ACC112 (cell line): ENCODE measurements at regions not wholly inside any gene's neighbourhood (a gene's known extent, or its start where the extent isn't known, plus 50 kb on each side); places are given as distances from the start of the nearest gene placed in this dataset.

Experiments used
- H2AFZ ChIP-seq: fragments of 200-600 bp; sonication (generic); one replicate; pipeline ENCODE4 v1.6.0; 2017; ENCODE audit warnings: antibody characterized with exemption, low read length; ENCODE audit not compliant: unreplicated experiment
- H3K27ac ChIP-seq: fragments of 200-600 bp; sonication (generic); 2 replicates; pipeline ENCODE4 v1.5.1; 2014; ENCODE audit warnings: low read depth, mild to moderate bottlenecking, antibody characterized with exemption, low read length, moderate library complexity
- H3K27me3 ChIP-seq: fragments of 200-600 bp; sonication (generic); 2 replicates; pipeline ENCODE4 v1.6.1; 2014; ENCODE audit warnings: mild to moderate bottlenecking, antibody characterized with exemption, low read length, moderate library complexity, mixed read lengths; ENCODE audit not compliant: insufficient read depth
- H3K36me3 ChIP-seq: fragments of 200-600 bp; sonication (generic); 2 replicates; pipeline ENCODE4 v1.6.1; 2016; ENCODE audit warnings: mild to moderate bottlenecking, antibody characterized with exemption, low read length, moderate library complexity, mixed read lengths; ENCODE audit not compliant: insufficient read depth
- H3K4me1 ChIP-seq: fragments of 200-600 bp; sonication (generic); one replicate; pipeline ENCODE4 v1.6.1; 2016; ENCODE audit warnings: low read length, mixed read lengths; ENCODE audit not compliant: insufficient read depth, unreplicated experiment, control insufficient read depth
- H3K4me3 ChIP-seq: fragments of 200-600 bp; sonication (generic); 2 replicates; pipeline ENCODE4 v1.5.1; 2014; ENCODE audit warnings: mild to moderate bottlenecking, low read depth, low read length
- H3K79me2 ChIP-seq: fragments of 200-600 bp; sonication (generic); one replicate; pipeline ENCODE4 v1.6.0; 2016; ENCODE audit warnings: low read length; ENCODE audit not compliant: control insufficient read depth, unreplicated experiment, insufficient read depth

DNA sequence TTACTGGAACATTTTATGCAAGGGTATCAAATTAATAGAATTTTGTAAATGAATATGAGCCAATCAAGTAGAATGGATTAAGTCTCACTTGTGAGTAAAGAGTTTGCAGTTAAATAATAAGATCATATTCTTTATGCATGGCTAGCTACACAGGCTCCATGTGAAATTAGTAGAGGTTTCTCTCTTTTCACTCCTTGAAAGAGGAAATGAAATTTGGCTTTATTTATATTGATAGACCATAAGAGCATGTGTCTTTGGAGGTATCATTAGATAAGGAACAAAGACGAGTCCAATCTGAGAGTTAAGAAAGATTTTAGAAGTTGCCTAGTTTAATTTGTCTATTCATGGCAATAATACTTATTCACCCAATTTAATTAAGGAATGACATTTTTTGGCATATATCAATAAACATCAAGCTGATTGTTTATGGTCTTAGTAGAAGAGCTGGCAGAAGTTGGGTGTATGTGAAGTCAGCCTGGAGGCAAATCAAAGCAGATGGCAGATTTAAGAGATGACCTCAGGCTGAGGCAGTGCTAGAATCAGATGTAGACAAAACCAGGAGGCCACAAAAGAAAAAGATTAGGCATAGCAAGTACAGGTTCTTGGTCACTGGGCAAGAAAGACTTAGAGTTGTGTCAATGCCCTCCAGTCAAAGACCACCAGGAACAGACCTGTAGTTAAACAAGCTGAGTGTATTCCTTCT, 406.5 kb upstream of the ARHGEF26 start:
- H3K4me1 ChIP-seq = no peaks in the 10 kb centered on the region
- no peaks in the 10 kb centered on the region for H3K27me3 ChIP-seq
- no peaks in the 10 kb centered on the region for H3K36me3 ChIP-seq
- no peaks in the 10 kb centered on the region for H3K79me2 ChIP-seq
- H2AFZ ChIP-seq = no peak overlapping the region
- H3K27ac ChIP-seq = no peak overlapping the region
- H3K4me3 ChIP-seq = no peak overlapping the region

DNA sequence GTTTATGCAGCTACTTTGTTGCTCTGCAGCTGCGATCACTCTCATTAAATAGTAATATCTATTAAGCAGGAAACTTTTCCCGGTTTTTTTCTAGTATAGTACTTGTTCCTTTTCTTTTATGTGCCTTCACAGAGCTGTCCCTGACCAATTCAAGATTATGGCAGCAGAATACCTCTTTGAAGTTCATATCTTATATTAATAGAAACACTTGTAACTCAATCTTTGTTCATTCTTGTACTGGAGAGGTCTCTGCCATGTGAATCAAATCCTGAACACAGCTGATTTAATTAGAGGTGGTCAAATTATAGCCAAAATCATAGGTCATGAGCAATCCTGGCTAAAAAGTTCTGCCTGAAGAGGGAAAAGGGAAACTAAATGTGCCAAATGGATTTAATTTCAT, 399.0 kb upstream of the ARHGEF26 start:
- no peak overlapping the region for H3K27ac ChIP-seq
- H3K27me3 ChIP-seq = no peaks in the 10 kb centered on the region
- no peaks in the 10 kb centered on the region for H3K79me2 ChIP-seq
- no peak overlapping the region for H2AFZ ChIP-seq
- H3K36me3 ChIP-seq = no peaks in the 10 kb centered on the region
- no peaks in the 10 kb centered on the region for H3K4me1 ChIP-seq
- H3K4me3 ChIP-seq = no peak overlapping the region

DNA sequence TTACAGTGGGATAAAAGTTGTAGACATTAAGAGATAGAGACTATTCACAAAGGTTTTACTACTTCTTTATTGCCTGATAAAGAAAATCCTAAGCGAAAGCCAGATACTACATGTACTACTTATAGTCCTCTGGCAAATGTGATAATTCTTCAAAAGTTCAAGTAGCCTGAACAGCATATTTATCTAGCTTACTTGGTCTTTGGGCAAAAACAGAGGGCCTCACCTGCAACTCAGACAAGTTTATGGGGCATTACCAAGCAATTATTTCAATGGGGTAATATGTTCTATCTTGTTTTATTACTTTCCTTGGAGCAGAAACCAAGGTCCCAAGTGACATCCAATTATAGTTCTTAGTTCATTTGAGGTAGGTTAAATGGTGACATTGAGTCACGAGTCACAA, 390.1 kb upstream of the ARHGEF26 start:
- no peaks in the 10 kb centered on the region for H3K36me3 ChIP-seq

DNA sequence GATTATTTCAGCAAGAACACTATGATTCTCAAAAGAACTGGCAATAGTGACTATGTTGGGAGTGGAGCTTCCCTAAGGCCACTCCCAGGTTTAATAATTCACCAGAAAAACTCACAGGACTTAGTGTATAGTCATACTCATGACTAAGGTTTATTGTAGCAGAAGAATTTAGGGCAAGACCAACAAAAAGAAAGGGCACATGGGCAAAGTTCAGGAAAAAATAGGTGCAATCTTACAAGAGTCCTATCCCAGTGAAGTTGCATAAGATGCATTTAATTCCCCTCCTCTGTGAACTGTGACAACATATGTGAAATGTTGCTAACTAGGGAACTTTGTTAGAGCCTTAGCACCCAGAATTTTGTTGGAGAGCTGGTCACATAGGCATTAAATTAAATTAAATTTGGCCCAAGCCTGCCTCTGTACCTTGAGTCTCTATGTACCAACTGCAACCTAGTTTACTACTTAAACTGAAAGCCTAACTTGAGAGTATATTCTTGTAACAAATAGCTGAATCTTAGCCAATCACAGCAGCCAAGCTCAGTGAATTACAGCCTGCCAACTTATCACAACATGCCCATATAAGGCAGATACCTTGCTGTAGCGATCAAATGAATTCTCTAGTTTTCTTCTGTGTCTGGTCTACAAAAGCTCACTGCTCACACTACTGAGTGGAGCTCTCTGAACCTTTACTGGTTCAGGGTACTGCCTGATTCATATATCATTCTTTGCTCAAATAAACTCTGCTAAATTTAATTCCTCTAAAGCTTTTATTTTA, 386.2 kb upstream of the ARHGEF26 start:
- no peak overlapping the region for H2AFZ ChIP-seq
- H3K4me3 ChIP-seq = no peak overlapping the region
- H3K27me3 ChIP-seq = no peaks in the 10 kb centered on the region
- no peaks in the 10 kb centered on the region for H3K79me2 ChIP-seq
- H3K36me3 ChIP-seq = no peaks in the 10 kb centered on the region
- peak overlapping the region; percentile 43 for H3K27ac ChIP-seq
- no peaks in the 10 kb centered on the region for H3K4me1 ChIP-seq

More for the DNA sequence above, 390.1 kb upstream of the ARHGEF26 start:
- no peak overlapping the region for H3K27ac ChIP-seq
- no peaks in the 10 kb centered on the region for H3K4me1 ChIP-seq
- no peaks in the 10 kb centered on the region for H3K79me2 ChIP-seq
- H3K4me3 ChIP-seq = no peak overlapping the region
- no peak overlapping the region for H2AFZ ChIP-seq
- no peaks in the 10 kb centered on the region for H3K27me3 ChIP-seq

DNA sequence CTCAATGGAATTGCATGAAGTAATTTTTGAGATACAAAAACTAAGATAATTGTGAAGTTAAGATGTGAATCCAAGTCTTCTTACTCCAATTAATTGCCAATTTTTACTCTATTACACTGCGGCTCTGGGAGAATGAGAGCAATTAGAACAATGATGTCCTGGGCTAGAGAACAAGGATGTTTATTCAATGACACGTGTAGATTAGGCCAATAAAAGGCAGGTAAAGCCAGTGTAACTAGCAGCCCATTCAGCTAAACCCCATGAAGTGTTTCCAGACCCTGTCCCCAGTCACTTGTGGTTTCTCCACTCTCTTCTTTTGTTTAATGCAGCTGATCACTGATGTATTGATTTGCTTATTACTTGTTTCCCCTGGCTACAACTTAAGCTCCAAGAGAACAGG, 381.1 kb upstream of the ARHGEF26 start:
- Histone ChIP-seq H2AFZ (no peak overlapping the region), H3K36me3 (no peaks in the 10 kb centered on the region), H3K4me3 (no peak overlapping the region), H3K27me3 (no peaks in the 10 kb centered on the region), H3K4me1 (no peaks in the 10 kb centered on the region), H3K27ac (no peak overlapping the region), H3K79me2 (no peaks in the 10 kb centered on the region)

DNA sequence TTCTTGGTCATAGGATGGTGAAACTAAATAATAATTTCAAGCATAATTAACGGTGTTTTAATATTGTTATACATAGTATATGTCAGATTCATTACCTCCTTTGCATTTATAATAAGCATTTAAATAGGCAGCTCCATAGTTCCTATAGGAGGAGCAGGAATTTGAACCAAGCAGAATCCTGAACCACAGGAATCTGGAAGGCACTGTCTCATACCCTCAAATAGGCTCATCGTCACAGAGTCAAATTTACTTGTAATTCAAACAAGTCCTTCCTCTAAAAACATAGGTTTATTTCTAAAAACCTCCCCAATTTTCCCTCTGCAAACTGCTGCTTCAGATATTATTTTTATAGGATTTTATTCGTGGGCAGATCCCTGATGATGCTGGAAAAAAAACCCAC, 376.3 kb upstream of the ARHGEF26 start:
- Histone ChIP-seq H2AFZ (peak overlapping the region; percentile 91), H3K27me3 (no peaks in the 10 kb centered on the region), H3K36me3 (no peaks in the 10 kb centered on the region), H3K27ac (no peak overlapping the region), H3K79me2 (no peaks in the 10 kb centered on the region), H3K4me3 (no peak overlapping the region; the same call in 1 of the 2 replicates), H3K4me1 (no peaks in the 10 kb centered on the region)

DNA sequence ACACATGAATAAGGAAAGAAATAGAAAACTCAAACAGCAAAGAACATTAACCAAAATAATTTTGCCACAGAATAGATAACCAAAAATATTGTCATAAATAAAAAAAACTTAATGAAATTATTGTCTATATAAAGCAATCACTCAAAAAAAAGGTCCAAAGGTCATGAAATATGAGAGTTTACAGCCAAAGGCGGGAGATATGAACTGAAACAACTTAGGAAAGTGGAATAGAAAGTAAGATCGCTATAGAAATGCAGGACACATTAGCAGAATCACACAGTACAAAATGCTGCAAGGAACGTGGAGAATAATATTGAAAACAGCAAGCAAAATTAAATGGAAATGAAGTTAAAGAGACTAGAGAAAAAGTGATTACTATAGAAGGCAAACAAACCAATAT, 375.0 kb upstream of the ARHGEF26 start:
- no peak overlapping the region for H3K27ac ChIP-seq
- no peaks in the 10 kb centered on the region for H3K36me3 ChIP-seq
- no peaks in the 10 kb centered on the region for H3K4me1 ChIP-seq
- no peak overlapping the region for H3K4me3 ChIP-seq
- no peaks in the 10 kb centered on the region for H3K79me2 ChIP-seq
- no peak overlapping the region for H2AFZ ChIP-seq
- no peaks in the 10 kb centered on the region for H3K27me3 ChIP-seq

DNA sequence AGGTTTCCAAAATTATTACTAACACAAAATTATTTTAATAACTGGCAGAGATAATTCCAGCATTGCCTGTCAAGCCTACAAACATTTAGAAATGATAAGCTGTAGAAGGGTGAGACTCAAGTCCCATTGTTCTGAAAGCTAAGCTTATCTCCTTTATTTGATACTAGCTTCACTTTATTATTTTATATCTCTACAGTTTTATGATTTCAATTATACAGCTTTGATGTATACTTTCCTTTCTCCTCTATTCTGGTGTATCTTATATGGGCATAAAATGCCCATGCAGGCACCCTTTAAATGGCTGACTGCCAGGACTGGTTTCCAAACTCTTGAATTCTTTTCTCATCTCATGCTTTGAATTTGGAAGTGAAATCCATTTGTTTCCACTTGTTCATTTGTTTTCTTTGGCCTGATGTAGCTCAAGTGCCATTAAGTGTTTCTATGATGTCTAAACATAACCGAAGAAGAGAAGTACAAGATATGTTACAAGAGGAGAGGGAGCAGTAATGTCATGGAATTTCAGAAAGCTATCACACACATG, 372.1 kb upstream of the ARHGEF26 start:
- Histone ChIP-seq H3K27ac (no peak overlapping the region), H2AFZ (no peak overlapping the region), H3K4me1 (no peaks in the 10 kb centered on the region)

DNA sequence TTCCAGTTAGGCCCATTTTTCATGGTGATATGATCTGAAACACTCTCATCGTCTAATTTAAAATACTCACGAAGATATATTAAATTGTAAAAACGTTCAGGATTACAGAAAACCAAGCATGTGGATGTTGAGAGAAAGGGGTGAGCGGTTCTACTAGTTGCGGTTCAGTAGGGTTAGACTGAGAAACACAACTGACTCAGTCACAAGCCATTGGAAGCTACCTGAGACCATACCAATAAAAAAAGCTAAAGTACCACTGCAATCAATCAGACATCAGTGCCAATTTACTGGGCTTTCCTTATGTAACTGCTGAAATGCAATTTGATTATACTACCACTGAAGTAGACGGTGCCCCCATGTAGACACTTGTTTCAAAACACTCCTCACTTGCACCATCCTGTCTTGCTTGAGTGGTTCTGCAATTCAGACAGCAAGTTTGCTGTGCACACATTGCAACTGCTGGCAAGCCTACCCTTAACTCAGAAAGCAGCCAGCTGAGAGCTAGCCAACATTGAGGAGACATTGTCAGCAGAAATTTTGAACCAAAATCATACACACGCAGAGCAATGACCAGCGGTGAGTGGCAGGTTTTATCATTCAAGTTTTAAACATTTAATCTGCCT, 368.7 kb upstream of the ARHGEF26 start:
- Histone ChIP-seq H3K36me3 (no peaks in the 10 kb centered on the region), H3K4me1 (no peaks in the 10 kb centered on the region), H3K27ac (no peak overlapping the region), H3K27me3 (no peaks in the 10 kb centered on the region), H2AFZ (peak overlapping the region; percentile 86), H3K79me2 (no peaks in the 10 kb centered on the region), H3K4me3 (no peak overlapping the region)

More for the DNA sequence above, 372.1 kb upstream of the ARHGEF26 start:
- Histone ChIP-seq H3K4me3 (no peak overlapping the region), H3K36me3 (no peaks in the 10 kb centered on the region), H3K27me3 (no peaks in the 10 kb centered on the region), H3K79me2 (no peaks in the 10 kb centered on the region)

DNA sequence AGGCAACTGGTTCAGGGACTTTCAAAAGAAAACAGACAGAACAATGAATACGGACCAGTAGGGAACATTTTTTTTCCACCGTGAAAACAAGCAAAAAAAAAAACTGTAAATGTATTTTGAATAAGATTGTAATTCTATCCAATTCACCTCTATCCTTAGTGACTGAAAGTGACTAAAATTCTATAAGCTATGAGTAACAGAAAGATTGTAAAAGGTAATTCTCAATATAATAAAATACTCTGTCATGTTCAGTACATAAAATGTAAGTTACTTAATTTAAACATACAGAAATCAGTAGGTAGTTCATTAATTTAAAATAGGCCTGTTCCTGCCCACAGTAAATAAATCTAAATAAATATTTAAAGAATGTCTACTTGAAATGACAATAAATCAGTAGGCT, 368.2 kb upstream of the ARHGEF26 start:
- no peaks in the 10 kb centered on the region for H3K36me3 ChIP-seq
- no peaks in the 10 kb centered on the region for H3K4me1 ChIP-seq
- no peaks in the 10 kb centered on the region for H3K79me2 ChIP-seq
- H3K4me3 ChIP-seq = no peak overlapping the region
- peak overlapping the region; percentile 86 for H2AFZ ChIP-seq
- no peak overlapping the region for H3K27ac ChIP-seq
- H3K27me3 ChIP-seq = no peaks in the 10 kb centered on the region
